BLaER1 (cell line): ENCODE measurements at regions not wholly inside any gene's neighbourhood (a gene's known extent, or its start where the extent isn't known, plus 50 kb on each side); places are given as distances from the start of the nearest gene placed in this dataset.

Source experiments
- H3K27ac ChIP-seq: shearing (Covaris generic); formaldehyde crosslinking; 2 replicates; pipeline ENCODE4 v1.8.1; 2022
- H3K27me3 ChIP-seq: shearing (Covaris generic); formaldehyde crosslinking; 2 replicates; pipeline ENCODE4 v1.8.1; 2022
- H3K36me3 ChIP-seq: shearing (Covaris generic); formaldehyde crosslinking; 2 replicates; pipeline ENCODE4 v1.8.1; 2022
- H3K4me1 ChIP-seq: shearing (Covaris generic); formaldehyde crosslinking; 2 replicates; pipeline ENCODE4 v1.8.1; 2022
- H3K4me2 ChIP-seq: shearing (Covaris generic); formaldehyde crosslinking; 2 replicates; pipeline ENCODE4 v1.8.1; 2022
- H3K4me3 ChIP-seq: shearing (Covaris generic); formaldehyde crosslinking; 2 replicates; pipeline ENCODE4 v1.8.1; 2022
- H3K9ac ChIP-seq: shearing (Covaris generic); formaldehyde crosslinking; 2 replicates; pipeline ENCODE4 v1.8.1; 2022
- H3K9me3 ChIP-seq: shearing (Covaris generic); formaldehyde crosslinking; 2 replicates; pipeline ENCODE4 v1.8.1; 2022
- H4K20me1 ChIP-seq: shearing (Covaris generic); formaldehyde crosslinking; 2 replicates; pipeline ENCODE4 v1.8.1; 2022
- Cebpa-rat ChIP-seq: shearing (Covaris generic); IDR thresholded peaks from 2 replicates; pipeline ENCODE4 v1.8.1; 2022

DNA sequence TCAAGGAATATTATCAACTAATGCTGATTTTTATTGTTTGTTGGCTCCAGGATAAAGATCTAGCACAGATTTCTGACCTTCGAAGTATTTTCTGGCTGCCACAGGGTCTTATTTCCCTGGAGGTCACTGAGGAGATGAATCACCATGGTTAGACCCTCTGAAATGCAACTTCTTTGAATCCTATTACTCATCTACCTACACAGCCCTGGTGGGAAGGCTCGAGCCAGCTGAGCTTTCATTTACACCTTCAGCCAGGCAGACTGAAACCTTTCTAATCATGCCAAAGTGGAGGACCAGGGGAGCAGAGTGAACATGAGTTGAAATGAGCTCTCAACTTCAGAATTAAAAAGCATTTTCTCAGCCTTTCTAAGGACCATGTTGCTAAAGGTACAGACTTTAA is 130.5 kb downstream of the SMIM20 start:
- Histone ChIP-seq H3K4me2 (no peak overlapping the region), H3K27ac (no peak overlapping the region), H3K27me3 (no peaks in the 10 kb centered on the region), H3K4me1 (peaks cover 12% of the 10 kb centered on the region), H4K20me1 (no peaks in the 10 kb centered on the region), H3K4me3 (no peak overlapping the region), H3K36me3 (no peaks in the 10 kb centered on the region), H3K9me3 (peaks cover 16% of the 10 kb centered on the region; the same call in 1 of the 2 replicates), H3K9ac (no peak overlapping the region)
- no peak for TF ChIP-seq Cebpa-rat

DNA sequence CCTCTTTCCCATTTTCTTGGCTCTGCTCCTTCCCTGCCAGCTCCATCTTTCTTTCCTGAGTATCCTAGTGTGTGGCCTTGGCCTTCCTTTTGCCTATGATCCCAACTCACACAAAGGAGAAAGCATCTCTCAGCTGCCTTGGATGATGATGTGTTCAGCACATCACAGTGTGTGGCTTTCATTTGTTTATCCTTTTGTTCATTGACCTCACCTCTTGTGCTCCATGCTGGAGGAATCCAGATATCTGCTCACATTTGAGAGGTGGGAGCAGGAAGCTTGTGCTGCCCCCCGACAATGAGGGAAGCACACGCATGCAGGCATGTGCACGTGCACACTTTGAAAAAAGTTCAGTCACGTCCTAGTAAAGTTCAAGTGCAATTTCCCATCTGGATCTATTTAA is 131.0 kb downstream of the SMIM20 start:
- TF ChIP-seq Cebpa-rat: no peak
- H4K20me1 ChIP-seq: no peaks in the 10 kb centered on the region
- H3K4me1 ChIP-seq: peaks cover 16% of the 10 kb centered on the region
- H3K9me3 ChIP-seq: peaks cover 11% of the 10 kb centered on the region; the same call in 1 of the 2 replicates
- no peak overlapping the region for H3K9ac ChIP-seq
- H3K27ac ChIP-seq: no peak overlapping the region
- no peak overlapping the region for H3K4me2 ChIP-seq
- no peaks in the 10 kb centered on the region for H3K27me3 ChIP-seq
- no peak overlapping the region for H3K4me3 ChIP-seq
- no peaks in the 10 kb centered on the region for H3K36me3 ChIP-seq

DNA sequence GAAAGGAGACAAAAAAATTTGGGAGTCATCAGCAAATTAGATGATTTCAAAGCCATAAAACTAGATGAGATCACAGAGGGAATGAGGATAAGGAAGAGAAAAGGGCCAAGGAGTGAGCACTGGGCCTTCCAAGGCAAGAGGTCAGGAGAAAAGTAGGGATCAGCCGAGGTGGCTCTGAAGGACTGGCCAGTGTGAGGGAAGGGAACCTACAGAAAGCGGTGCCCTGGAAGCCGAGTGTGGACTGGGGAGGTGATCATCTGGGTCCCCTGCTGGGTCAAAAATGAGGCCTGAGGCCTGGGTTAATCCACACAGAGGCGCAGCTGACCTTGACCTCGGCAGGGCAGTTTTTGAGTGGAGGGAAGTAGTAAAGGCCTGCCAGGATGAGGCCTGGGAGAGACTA is 133.8 kb downstream of the SMIM20 start:
- H3K4me3 ChIP-seq: no peak overlapping the region

DNA sequence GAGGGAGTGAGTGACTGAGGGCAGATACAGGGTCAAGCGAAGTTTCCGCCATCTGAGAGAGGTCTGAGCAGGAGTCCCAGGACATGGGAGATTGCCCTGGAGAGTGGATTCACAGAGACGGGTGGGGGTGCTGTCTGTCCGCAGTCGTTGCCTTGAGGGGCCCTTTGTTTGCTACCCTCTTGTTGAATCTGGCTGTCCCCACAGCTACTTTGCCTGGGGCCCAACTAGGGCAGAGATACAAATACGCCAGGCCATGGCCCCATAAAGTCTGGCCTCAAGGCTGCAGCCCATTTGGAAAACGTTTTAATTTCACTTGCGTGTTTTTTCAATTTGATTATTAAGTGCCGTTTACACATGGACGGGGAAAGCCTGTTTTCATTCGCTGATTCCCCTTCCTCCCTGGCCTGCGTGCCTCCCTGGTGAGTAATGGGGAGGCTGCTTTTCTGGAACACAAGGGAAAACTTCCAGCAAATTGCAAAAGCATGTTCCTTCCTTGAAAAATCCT is 134.4 kb downstream of the SMIM20 start:
- no peak overlapping the region for H3K9ac ChIP-seq
- H3K36me3 ChIP-seq: no peaks in the 10 kb centered on the region
- no peaks in the 10 kb centered on the region for H3K9me3 ChIP-seq
- H3K4me2 ChIP-seq: no peak overlapping the region
- H3K4me3 ChIP-seq: no peak overlapping the region
- H3K27me3 ChIP-seq: no peaks in the 10 kb centered on the region
- TF ChIP-seq Cebpa-rat: no peak
- no peaks in the 10 kb centered on the region for H4K20me1 ChIP-seq
- H3K4me1 ChIP-seq: peaks cover 46% of the 10 kb centered on the region
- no peak overlapping the region for H3K27ac ChIP-seq

More for the DNA sequence above, 133.8 kb downstream of the SMIM20 start:
- Histone ChIP-seq H3K4me1 (peaks cover 40% of the 10 kb centered on the region), H3K9me3 (no peaks in the 10 kb centered on the region), H3K27me3 (no peaks in the 10 kb centered on the region), H3K4me2 (no peak overlapping the region), H3K36me3 (no peaks in the 10 kb centered on the region), H3K27ac (no peak overlapping the region), H3K9ac (no peak overlapping the region), H4K20me1 (no peaks in the 10 kb centered on the region)
- no peak for TF ChIP-seq Cebpa-rat

DNA sequence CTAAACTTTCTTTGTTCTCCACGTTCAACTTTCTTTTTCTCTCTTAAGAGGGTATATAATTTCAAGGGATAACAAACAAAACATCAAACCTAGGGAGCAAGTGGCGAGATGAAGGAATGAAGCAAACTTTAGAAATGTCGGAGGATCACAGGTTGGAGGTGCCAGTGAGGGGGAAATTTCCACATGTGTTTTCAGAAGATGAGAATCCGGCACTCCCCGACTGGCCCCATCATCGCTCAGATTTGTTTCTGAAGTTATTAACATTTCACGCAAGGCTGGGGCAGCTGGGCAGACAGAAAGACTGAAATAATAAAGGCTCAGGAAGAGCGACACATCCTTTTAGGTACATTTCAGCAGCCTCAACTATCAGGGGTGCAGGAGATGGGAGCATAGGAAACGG is 134.9 kb downstream of the SMIM20 start:
- H3K9ac ChIP-seq: no peak overlapping the region
- peak overlapping the region; percentile 38 for H3K4me2 ChIP-seq
- H4K20me1 ChIP-seq: no peaks in the 10 kb centered on the region
- no peaks in the 10 kb centered on the region for H3K9me3 ChIP-seq
- H3K4me1 ChIP-seq: peaks cover 51% of the 10 kb centered on the region
- H3K27ac ChIP-seq: no peak overlapping the region
- no peaks in the 10 kb centered on the region for H3K36me3 ChIP-seq
- no peak for TF ChIP-seq Cebpa-rat
- H3K4me3 ChIP-seq: no peak overlapping the region
- no peaks in the 10 kb centered on the region for H3K27me3 ChIP-seq

DNA sequence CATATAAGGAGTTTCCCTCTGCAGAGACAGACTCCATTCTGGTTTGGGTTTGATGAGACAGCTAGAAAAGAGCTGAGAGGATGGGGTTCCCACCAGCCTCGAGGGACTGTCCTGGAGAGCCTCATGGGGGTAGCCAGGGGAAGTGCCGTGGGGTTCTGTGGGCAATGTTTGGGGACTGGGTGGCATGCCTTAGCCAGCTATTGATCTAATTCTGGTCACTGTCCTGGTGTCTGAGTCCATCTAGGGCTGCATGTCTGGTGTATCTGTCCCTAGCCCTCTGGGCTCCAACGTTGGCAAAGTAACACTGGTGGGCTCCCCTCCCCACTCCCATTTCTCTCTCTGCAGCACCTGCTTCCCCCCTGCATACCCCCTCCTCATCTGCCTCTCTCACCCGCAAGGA is 135.4 kb downstream of the SMIM20 start:
- no peaks in the 10 kb centered on the region for H3K27me3 ChIP-seq
- no peaks in the 10 kb centered on the region for H4K20me1 ChIP-seq
- no peak overlapping the region for H3K27ac ChIP-seq
- H3K9ac ChIP-seq: no peak overlapping the region
- no peak for TF ChIP-seq Cebpa-rat
- H3K4me1 ChIP-seq: peaks cover 51% of the 10 kb centered on the region
- H3K4me3 ChIP-seq: no peak overlapping the region
- no peaks in the 10 kb centered on the region for H3K9me3 ChIP-seq
- peak overlapping the region; percentile 38 for H3K4me2 ChIP-seq
- H3K36me3 ChIP-seq: no peaks in the 10 kb centered on the region

DNA sequence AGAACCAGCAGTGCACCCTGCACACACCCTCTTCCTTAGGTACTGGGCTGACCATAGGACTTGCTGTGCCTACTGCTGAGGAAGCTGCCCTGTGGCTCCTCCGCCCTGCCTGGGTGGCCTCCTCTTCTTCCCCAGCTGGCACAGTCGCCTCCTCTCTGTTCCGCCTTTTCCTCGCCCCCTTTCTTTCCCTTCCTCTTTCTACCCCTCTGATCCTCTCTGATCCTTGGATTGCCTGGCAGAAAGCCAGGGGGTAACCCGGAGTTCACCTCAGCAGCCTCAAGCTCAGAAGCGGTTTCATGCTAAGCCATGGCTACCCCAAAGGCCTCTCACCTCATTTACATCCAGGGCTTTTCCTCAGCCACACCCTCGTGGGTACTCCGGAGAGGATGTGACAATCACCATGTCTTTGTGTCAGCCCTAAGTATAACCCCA is 136.2 kb downstream of the SMIM20 start:
- no peak overlapping the region for H3K27ac ChIP-seq
- H3K9me3 ChIP-seq: no peaks in the 10 kb centered on the region
- H4K20me1 ChIP-seq: no peaks in the 10 kb centered on the region
- H3K27me3 ChIP-seq: no peaks in the 10 kb centered on the region
- peak overlapping the region; percentile 67; the same call in 1 of the 2 replicates for H3K4me2 ChIP-seq
- no peak for TF ChIP-seq Cebpa-rat
- H3K36me3 ChIP-seq: no peaks in the 10 kb centered on the region
- no peak overlapping the region for H3K9ac ChIP-seq
- H3K4me3 ChIP-seq: no peak overlapping the region
- peaks cover 51% of the 10 kb centered on the region for H3K4me1 ChIP-seq

DNA sequence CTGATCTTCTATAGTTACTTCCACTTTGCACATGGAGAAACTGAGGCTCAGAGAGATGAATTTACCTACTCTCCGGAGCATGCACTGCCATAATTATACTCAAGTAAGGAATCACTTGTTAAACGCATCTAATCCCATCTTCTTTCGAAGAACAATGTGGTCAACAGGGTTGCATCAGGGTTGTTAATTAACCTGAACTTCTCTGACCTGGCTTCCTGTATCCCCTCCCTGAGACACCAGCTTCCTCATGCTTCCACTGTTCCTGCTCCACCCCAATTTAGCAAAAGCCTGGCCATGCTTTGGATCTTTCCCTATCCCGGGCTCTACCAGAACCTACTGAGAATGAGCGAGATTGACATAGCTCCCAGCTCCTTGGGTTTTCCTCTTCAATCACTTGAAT is 136.7 kb downstream of the SMIM20 start:
- H3K36me3 ChIP-seq: no peaks in the 10 kb centered on the region
- no peak for TF ChIP-seq Cebpa-rat
- H3K27me3 ChIP-seq: no peaks in the 10 kb centered on the region
- peak overlapping the region; percentile 67 for H3K4me2 ChIP-seq
- H3K9ac ChIP-seq: no peak overlapping the region
- H3K4me3 ChIP-seq: no peak overlapping the region
- H4K20me1 ChIP-seq: no peaks in the 10 kb centered on the region
- H3K27ac ChIP-seq: no peak overlapping the region
- no peaks in the 10 kb centered on the region for H3K9me3 ChIP-seq
- H3K4me1 ChIP-seq: peaks cover 51% of the 10 kb centered on the region

DNA sequence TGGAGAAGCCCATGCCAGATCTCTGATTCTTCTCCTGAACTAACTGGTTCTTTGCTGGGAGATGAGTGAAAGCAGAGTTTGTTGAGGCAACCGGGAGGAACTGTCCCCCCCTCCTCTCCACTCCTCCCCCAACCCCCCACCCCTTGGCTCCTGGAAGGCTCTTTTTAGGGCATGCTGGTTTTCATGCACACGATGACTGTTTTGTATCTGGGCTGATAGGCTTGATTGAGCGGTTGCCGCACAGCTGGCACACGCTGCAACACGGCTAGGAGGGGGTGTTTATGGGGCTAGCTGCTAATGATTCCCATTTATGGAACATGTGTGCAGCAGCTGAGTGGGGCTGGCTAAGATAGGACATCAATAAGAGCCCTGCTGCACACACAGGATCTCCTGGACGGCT is 137.2 kb downstream of the SMIM20 start:
- Histone ChIP-seq H3K36me3 (no peaks in the 10 kb centered on the region), H3K4me1 (peaks cover 51% of the 10 kb centered on the region), H3K9me3 (no peaks in the 10 kb centered on the region), H3K27ac (no peak overlapping the region), H3K4me2 (peak overlapping the region; percentile 67), H3K4me3 (no peak overlapping the region), H3K9ac (no peak overlapping the region), H3K27me3 (no peaks in the 10 kb centered on the region), H4K20me1 (no peaks in the 10 kb centered on the region)
- TF ChIP-seq Cebpa-rat: no peak

DNA sequence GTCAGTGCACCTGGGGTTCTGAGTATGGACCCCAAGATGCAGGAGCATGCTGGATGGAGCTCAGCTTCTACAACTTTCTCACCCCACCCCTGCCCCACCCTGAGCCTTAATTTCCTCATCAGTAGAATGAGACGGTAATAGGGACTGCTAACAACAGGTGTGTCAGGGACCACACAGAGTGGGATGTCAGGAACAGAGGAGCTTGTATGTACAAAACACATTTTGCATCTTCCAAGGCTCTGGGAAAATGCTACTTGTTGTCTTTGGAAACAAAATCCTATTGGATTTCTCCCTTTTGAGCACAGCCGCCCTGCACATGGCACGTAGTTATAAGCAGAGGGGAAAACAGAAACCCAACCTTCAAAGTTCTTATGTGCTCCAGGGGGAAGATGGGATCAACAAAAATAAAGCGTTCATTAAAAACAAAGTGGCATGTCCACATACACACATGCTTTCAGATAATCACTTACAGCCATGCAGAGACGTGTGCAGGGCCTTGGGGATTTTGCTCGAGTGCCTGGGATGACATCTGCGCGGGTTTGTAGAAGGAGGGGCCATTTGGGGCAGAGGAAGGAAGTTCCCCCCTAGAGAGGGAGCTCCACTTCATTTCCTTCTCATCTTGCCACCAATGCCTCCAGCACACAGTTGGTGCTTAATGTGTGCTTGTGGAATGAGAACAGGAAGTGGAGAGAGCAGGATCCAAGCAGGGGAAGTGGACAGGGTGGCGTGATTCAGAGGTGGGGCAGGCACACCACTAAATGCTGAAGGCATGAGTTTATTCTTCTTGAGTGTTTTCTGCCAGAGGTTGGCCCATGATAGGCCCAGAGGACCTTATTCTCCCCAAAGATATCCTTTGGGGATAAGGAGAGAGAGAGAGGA is 138.9 kb downstream of the SMIM20 start:
- Histone ChIP-seq H3K36me3 (no peaks in the 10 kb centered on the region), H4K20me1 (no peaks in the 10 kb centered on the region), H3K27ac (no peak overlapping the region; the same call in 1 of the 2 replicates), H3K9me3 (no peaks in the 10 kb centered on the region), H3K27me3 (no peaks in the 10 kb centered on the region), H3K9ac (no peak overlapping the region), H3K4me1 (peaks cover 51% of the 10 kb centered on the region), H3K4me3 (no peak overlapping the region), H3K4me2 (peak overlapping the region; percentile 67)
- no peak for TF ChIP-seq Cebpa-rat
